Loucy (cell line): ENCODE measurements at regions not wholly inside any gene's neighbourhood (a gene's known extent, or its start where the extent isn't known, plus 50 kb on each side); places are given as distances from the start of the nearest gene placed in this dataset.

ENCODE experiments used
- CTCF ChIP-seq: fragments of 200-600 bp; sonication (generic); conservative IDR thresholded peaks from 2 replicates; pipeline ENCODE4 v1.5.1; 2014; ENCODE audit warnings: mild to moderate bottlenecking, antibody characterized with exemption, low read length
- EZH2phosphoT487 ChIP-seq: fragments of 200-600 bp; IDR thresholded peaks from 2 replicates; pipeline ENCODE4 v1.6.1; 2018; ENCODE audit warnings: antibody characterized with exemption, mild to moderate bottlenecking, moderate library complexity, borderline replicate concordance

DNA sequence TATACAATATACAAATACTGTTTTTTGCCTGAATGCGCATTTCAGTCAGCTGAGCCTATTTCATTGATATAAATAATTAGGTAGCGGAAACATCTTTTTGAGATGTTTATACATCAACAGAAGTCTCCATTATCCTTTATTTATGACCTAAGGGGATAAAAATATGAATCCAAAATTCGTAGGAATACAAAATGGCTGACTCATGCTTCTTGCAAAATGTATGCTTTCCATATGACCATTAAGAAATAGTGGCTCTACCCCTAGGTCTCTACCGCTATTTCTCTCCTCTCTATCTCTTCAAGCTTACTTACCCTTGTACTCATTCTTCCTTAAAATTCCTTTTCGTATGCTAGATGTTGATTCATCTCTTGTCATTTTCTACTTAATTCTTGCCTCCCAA is 338.4 kb upstream of the TMPRSS15 start:
- TF ChIP-seq EZH2phosphoT487 (no peak), CTCF (no peak)
